ENCODE measurements at regions not wholly inside any gene's neighbourhood (a gene's known extent, or its start where the extent isn't known, plus 50 kb on each side); places are given as distances from the start of the nearest gene placed in this dataset.

- H3K36me3 ChIP-seq (ENCODE audit: control insufficient read depth in 4 of 4, insufficient read depth in 3 of 4, low read depth in 1 of 4, low read length in 3 of 4) = no peaks in the 10 kb centered on the region
- no peak overlapping the region for H3K4me3 ChIP-seq (ENCODE audit: low read depth in 1 of 3, low read length in 3 of 3)
- no peak for DNase-seq (ENCODE audit: low spot score)
- no peaks in the 10 kb centered on the region for H3K9me3 ChIP-seq (ENCODE audit: control insufficient read depth in 4 of 4, low read length in 3 of 4)
- H3K4me1 ChIP-seq (ENCODE audit: control insufficient read depth in 4 of 4, insufficient read depth in 4 of 4, low read length in 3 of 4) = no peaks in the 10 kb centered on the region
- WGBS = 76% methylated on average over 4 of the region's 4 CpGs
- H3K27ac ChIP-seq (ENCODE audit: low read depth in 1 of 2, low read length in 2 of 2) = no peak overlapping the region
- H3K9ac ChIP-seq (ENCODE audit: low read depth in 1 of 2, low read length in 2 of 2) = no peak overlapping the region
- H3K27me3 ChIP-seq (ENCODE audit: control insufficient read depth in 4 of 4, insufficient read depth in 4 of 4, low read length in 3 of 4) = peaks cover 0 to 8% (median 2%) of the 10 kb centered on the region in 4 donors
- TF ChIP-seq HNF4A (conservative IDR thresholded peaks at IDR 0.05) (no peak), RXRA (IDR thresholded peaks at IDR 0.05) (no peak), HNF4G (IDR thresholded peaks at IDR 0.05) (no peak), SP1 (IDR thresholded peaks at IDR 0.05) (no peak)
- TF ChIP-seq, protein P1, sequence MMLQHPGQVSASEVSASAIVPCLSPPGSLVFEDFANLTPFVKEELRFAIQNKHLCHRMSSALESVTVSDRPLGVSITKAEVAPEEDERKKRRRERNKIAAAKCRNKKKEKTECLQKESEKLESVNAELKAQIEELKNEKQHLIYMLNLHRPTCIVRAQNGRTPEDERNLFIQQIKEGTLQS (IDR thresholded peaks at IDR 0.05) = no peak
These were observed 247.3 kb downstream of the GATA3 start for GRCh38 chr10:8301831-8302230.

DNA sequence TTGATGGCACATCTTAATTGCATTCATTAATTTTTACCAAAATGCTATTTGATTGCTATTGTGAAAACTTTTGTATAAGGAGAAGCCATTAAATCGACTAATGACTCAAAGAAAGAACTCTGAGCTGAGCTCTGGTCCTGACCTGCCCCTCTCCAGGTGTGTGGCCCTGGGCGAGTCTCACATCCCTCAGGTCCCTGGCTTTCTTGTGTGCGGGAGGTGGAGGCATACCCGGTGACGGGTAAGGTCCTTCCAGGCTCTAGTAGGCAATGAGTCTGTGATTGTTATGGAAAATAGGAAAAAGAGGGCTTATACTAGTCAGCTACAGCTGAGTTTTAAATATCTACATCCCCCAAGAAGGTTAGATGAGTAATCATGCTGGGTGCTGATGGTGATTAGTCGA, 248.1 kb downstream of the GATA3 start:
- H3K4me3 ChIP-seq (ENCODE audit: low read depth in 1 of 3, low read length in 3 of 3) = no peak overlapping the region
- H3K9me3 ChIP-seq (ENCODE audit: control insufficient read depth in 4 of 4, low read length in 3 of 4) = no peaks in the 10 kb centered on the region
- H3K9ac ChIP-seq (ENCODE audit: low read depth in 1 of 2, low read length in 2 of 2) = no peak overlapping the region
- no peak overlapping the region for H3K27ac ChIP-seq (ENCODE audit: low read depth in 1 of 2, low read length in 2 of 2)
- H3K27me3 ChIP-seq (ENCODE audit: control insufficient read depth in 4 of 4, insufficient read depth in 4 of 4, low read length in 3 of 4) = peaks cover 0 to 8% (median 2%) of the 10 kb centered on the region in 4 donors
- H3K36me3 ChIP-seq (ENCODE audit: control insufficient read depth in 4 of 4, insufficient read depth in 3 of 4, low read depth in 1 of 4, low read length in 3 of 4) = no peaks in the 10 kb centered on the region
- no peaks in the 10 kb centered on the region for H3K4me1 ChIP-seq (ENCODE audit: control insufficient read depth in 4 of 4, insufficient read depth in 4 of 4, low read length in 3 of 4)
- 77% methylated on average over 6 of the region's 6 CpGs for WGBS
- no peak for DNase-seq (ENCODE audit: low spot score)
- TF ChIP-seq JUND (IDR thresholded peaks at IDR 0.05) (no peak), ZBTB33 (IDR thresholded peaks at IDR 0.05) (no peak), NR2F2 (IDR thresholded peaks at IDR 0.05) (no peak), FOXA1 (IDR thresholded peaks at IDR 0.05) (no peak), HNF4A (conservative IDR thresholded peaks at IDR 0.05) (no peak), YY1 (IDR thresholded peaks at IDR 0.05) (no peak), RAD21 (IDR thresholded peaks at IDR 0.05) (no peak), TAF1 (conservative IDR thresholded peaks at IDR 0.05) (no peak), CTCF (IDR thresholded peaks at IDR 0.05; ENCODE audit: low read depth, low read length, missing input control) (no peak), MAX (IDR thresholded peaks at IDR 0.05) (no peak), SP1 (IDR thresholded peaks at IDR 0.05) (no peak), RXRA (IDR thresholded peaks at IDR 0.05) (no peak), EGR1 (IDR thresholded peaks at IDR 0.05; ENCODE audit: low read depth in 2 of 2) (no peak)
- TF ChIP-seq, protein P2, sequence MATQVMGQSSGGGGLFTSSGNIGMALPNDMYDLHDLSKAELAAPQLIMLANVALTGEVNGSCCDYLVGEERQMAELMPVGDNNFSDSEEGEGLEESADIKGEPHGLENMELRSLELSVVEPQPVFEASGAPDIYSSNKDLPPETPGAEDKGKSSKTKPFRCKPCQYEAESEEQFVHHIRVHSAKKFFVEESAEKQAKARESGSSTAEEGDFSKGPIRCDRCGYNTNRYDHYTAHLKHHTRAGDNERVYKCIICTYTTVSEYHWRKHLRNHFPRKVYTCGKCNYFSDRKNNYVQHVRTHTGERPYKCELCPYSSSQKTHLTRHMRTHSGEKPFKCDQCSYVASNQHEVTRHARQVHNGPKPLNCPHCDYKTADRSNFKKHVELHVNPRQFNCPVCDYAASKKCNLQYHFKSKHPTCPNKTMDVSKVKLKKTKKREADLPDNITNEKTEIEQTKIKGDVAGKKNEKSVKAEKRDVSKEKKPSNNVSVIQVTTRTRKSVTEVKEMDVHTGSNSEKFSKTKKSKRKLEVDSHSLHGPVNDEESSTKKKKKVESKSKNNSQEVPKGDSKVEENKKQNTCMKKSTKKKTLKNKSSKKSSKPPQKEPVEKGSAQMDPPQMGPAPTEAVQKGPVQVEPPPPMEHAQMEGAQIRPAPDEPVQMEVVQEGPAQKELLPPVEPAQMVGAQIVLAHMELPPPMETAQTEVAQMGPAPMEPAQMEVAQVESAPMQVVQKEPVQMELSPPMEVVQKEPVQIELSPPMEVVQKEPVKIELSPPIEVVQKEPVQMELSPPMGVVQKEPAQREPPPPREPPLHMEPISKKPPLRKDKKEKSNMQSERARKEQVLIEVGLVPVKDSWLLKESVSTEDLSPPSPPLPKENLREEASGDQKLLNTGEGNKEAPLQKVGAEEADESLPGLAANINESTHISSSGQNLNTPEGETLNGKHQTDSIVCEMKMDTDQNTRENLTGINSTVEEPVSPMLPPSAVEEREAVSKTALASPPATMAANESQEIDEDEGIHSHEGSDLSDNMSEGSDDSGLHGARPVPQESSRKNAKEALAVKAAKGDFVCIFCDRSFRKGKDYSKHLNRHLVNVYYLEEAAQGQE (IDR thresholded peaks at IDR 0.05) = no peak
- TF ChIP-seq, protein P1 (IDR thresholded peaks at IDR 0.05) = no peak
